Stimulated activated CD8-positive, alpha-beta memory T cell treated with anti-CD3 and anti-CD28 coated beads, Interleukin-7, amount 100 ng/mL, for 4 hours (primary cell): ENCODE measurements at regions not wholly inside any gene's neighbourhood (a gene's known extent, or its start where the extent isn't known, plus 50 kb on each side); places are given as distances from the start of the nearest gene placed in this dataset.

Experiments used
- DNase-seq, 2 donors: peaks; one replicate each; pipeline ENCODE4 v3.0.0-alpha.2; 2020; ENCODE audit warnings: low read depth in 2 of 2

- no peak for DNase-seq
Measured at GRCh38 chr5:174410716-174411478, 313.5 kb upstream of the MSX2 start.

DNA sequence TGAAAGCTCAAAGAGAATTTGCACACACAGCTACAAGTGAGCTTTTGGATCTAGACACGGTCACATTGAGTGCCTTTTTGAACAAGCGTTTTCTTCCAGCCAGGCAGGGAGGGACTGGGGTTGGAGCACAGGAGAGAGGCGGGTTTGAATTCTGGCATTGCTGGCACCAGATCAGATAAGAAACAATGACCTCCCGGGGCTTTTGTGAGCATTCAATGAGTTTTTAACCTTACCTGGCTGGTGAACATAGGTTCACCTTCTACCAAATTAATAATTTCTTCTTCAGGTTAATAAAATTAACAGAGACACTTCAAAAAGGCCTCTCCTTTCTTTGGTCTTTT lies 312.9 kb upstream of the MSX2 start:
- no peak for DNase-seq

DNA sequence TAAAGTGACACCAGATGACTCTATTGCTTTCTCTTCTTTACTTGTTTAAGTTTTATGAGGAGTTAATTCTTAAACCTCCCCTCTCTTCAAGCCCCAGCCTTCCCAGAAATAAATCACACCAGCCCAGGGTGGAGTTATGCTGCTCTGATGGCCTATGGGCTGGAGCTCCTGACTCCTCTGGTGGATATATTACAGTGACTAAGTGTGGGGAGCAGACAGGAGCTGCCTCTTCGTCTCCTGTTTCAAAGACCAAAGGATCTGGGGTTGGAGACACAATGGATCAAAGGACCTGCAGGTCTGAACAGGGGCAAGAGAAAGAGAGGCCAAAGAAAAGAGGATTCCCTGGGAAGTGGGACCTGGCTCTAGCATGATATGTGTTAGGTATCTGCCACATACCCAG lies 312.0 kb upstream of the MSX2 start:
- no peak for DNase-seq

- no peak for DNase-seq
Measured at GRCh38 chr5:174412941-174413340, 311.4 kb upstream of the MSX2 start.

DNA sequence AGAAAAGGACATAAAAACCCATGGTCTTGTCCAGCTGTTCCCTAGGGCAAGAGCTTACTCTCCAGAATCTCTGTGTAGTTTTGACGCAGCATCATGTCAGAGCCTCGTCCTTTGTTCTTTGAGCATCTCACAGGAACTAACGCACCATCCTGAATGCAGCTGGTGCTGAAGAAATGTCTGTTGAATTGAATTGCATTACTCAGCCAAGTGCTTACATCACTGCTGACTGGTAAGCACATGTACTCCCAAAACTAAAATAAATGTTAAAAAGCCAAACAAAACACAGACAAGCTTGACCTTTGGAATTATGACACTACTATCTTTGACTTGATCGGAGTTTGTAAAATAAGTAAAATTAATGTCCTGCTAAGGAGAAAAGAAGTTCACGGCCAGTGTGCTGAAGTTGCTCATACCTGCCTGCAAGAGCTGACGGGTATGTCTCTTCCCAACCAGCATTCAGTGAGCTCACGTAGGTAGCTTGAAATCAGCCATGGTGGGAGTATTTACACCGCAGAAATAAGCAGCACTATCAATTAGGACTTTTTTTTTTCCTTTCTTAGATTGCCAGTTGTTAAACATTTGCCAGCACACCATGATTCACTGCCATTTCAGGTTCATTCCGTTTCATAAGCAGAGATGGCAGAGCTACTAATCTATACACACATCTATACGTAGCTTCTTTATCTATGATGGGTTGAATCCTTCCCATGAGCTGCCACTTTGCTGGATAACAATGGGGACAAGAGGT lies 310.6 kb upstream of the MSX2 start:
- DNase-seq: no peak

GRCh38 chr5:174414315-174414710 lies 310.1 kb upstream of the MSX2 start:
- DNase-seq: no peak

DNA sequence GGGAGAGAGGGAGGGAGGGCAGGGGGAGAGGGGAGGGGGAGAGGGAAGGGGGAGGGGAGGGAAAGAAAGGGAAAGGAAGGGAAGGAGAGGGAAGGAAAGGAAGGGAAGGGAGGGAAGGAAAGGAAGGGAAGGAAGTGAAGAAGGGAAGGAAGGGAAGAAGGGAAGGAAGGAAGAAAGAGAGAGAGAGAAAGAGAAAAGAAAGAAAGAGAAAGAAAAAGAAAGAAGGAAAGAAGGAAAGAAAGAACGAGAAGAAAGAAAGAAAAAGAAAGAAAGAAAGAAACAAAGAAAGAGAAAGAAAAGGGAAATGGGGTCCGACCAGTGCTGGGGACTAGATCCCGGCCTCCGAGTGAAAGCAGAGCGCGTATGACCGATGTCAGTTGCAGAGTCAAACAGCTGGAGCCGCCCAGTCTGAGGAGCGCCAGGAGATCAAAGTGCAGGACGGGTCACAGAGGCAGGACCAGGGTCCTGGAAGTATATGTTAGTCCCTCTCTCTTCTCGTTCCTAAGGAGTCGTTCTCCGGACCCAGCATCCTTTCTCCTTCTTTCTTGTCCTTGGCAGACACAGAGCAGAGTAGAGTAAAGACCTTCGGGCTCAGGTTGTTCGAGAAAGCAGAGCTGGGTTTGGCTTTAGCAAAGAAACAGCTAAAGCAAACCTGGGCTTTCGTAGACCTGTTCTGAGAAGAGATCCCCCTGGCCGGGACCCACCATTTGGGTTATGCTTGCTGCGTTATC lies 305.4 kb upstream of the MSX2 start:
- DNase-seq: no peak

DNA sequence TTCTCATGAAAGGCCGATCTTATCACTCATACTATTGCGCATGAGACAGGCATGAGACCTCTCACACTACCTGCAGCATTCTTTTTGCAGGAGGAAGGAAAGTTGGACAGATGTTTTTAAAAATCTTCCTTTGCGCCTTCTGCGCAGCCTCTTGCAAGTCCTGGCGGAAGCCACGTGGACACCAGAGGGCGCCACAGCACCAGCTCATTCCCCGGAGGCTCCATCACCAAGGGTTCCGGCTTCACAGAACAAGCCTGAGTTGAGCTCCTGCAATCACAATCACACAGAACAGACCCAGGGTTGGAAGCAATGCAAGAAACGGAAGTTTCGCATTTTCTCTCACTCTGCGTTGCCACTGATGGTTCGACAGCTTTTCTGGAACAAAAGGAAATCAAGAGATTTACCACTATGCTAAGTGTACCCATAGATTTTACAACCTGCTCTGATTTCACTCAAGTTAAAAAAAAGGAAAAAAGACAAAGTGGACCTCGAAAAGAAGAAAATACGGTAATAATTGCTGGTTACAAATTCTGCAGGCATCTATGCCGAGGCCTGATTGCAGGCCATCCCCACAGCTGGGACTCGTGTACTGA lies 304.7 kb upstream of the MSX2 start:
- DNase-seq: peak; percentile 51 to 53

- no peak for DNase-seq
Measured at GRCh38 chr5:174420651-174421407, 303.6 kb upstream of the MSX2 start.

DNA sequence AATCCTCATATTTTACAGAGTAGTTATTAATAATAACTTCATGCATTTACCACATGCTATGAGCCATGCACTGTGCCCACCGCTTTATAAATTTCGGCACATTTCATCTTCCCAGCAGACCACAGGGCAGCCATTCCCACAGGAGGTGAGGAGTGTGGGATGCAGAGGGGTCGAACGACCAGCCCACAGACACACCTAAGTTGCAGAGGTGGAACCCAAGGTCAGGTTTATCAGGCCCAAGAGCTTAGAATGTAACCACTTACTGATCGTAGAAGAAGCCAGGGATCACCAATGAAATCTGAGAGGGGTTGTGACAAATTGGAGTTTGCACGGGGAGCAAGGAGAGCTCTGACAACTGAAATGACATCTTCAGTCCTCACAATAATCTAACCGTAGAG lies 303.0 kb upstream of the MSX2 start:
- DNase-seq: no peak

DNA sequence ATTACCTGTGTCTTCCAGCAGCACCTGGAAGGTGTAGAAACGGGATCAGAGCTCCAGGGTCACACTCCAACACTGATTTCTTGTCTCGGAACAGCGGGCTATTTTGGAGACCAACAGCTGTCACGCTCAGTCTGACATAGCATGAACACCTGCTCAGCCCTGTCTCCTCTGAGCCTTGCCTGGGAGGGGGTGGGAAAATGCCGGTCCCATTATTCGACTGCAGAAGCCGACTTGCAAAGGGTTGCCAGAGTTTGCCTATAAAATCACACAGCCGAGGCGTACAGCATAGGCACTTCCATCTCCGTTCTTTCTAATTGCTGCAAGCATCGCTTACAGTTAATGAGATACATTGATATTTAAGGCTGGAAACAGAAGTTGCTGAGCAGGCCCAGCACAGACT lies 300.8 kb upstream of the MSX2 start:
- no peak for DNase-seq

- DNase-seq: no peak
Measured at GRCh38 chr5:174424219-174425053, 299.9 kb upstream of the MSX2 start.

- DNase-seq: no peak
Measured at GRCh38 chr5:174425271-174425963, 299.0 kb upstream of the MSX2 start.

DNA sequence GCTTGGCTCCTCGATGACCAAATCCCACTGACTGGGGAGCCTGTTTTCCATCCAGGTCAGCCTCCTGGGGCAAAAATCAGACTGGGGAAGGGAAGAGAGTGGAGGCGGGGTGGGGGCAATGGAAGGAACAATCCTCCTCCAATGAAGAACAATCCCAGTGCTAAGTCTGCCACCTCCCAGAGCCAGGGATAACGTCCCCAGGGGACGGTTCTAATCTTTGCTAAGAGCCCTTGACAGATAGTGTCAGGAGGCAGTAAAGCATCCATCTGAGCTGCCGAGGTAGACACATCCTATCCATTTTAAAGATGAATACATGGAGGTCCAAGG lies 298.5 kb upstream of the MSX2 start:
- DNase-seq: no peak

GRCh38 chr5:174426388-174426787 lies 298.0 kb upstream of the MSX2 start:
- DNase-seq: no peak

GRCh38 chr5:174426851-174427250 lies 297.5 kb upstream of the MSX2 start:
- DNase-seq: no peak

DNA sequence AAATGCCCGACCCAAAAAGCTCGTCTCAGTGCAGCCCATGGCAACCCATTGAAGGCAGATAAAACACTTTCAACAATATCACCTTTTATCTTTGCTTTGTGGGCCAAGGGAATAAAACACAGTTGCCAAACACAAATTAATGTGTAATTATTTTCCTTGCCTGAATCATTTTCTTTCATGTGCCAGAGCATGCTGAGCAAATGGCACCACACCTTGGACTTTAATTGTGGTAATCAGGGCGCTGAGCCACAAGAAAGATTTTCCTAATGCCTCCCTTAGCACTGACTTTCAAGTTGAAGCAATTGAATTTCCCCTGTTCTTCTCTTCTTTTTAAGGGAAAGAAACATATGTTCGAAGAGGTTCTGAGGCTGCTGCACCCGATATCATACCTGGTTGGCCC lies 297.1 kb upstream of the MSX2 start:
- DNase-seq: no peak

DNA sequence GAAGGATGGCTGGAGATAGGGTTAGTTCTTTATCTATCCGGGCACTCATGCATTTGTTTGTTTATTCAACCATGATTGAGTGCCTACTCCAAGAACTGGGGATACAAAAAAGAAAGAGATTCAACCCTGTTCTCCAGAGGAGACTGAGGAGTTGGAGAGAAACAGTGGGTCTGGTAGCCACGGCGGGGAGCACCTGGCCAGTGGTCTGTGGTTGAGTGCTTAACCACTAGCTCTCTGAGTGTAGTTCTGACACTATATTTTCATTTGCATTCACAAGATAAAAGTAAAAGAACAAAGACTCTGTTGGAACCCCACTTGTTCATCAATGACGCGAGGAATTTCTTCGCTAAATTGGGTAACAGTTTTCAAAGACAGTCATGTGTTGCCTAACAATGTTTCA lies 295.5 kb upstream of the MSX2 start:
- no peak for DNase-seq

DNA sequence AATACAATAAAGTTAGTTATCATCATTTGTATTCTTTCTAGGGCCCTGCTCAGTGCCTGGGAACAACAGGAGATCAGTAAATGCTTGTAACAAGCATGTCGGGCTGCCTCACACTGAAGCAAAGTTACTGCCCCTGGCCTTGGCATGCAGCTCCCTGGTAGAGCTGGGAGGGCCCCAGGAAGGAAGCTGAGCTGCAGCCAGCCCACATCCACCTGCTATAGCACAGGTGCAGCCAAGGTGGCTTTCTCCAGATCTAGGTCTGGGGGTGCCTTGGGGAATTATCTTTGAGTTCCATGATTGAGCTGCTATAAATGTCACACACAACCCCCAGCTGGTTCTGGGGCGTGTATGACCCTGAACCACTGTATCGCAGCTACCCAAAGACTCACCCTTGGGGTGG lies 293.4 kb upstream of the MSX2 start:
- no peak for DNase-seq

GRCh38 chr5:174431504-174431903 lies 292.9 kb upstream of the MSX2 start:
- DNase-seq: no peak
